Activated T-cell treated with anti-CD3 and anti-CD28 coated beads, Interleukin-2, amount 50 U/mL, for 72 hours (primary cell): ENCODE measurements at regions not wholly inside any gene's neighbourhood (a gene's known extent, or its start where the extent isn't known, plus 50 kb on each side); places are given as distances from the start of the nearest gene placed in this dataset.
A peak's percentile ranks its signal among the peaks of the same experiment; 100 is the strongest.

Experiments
- ATAC-seq, 2 donors: fragments of 150-1000 bp; cut with Tn5 transposase; replicated peaks in 1 of 2; 2 replicates each; pipeline ENCODE4 v1.10.0; 2021; ENCODE audit warnings: moderate library complexity in 2 of 2, mild to moderate bottlenecking in 1 of 2
- DNase-seq, 2 donors: peaks; one replicate each; pipeline ENCODE4 v3.0.0; 2021 to 2022; ENCODE audit warnings: mixed read lengths in 1 of 2
- H3K27ac Mint-ChIP-seq: one replicate; pipeline ENCODE4 v1.8.0; 2022; ENCODE audit warnings: mild to moderate bottlenecking, moderate library complexity, mixed read lengths
- H3K27me3 Mint-ChIP-seq: one replicate; pipeline ENCODE4 v1.8.0; 2022; ENCODE audit warnings: low read depth, mixed read lengths
- H3K36me3 Mint-ChIP-seq, 2 donors: one replicate each; pipeline ENCODE4 v1.8.0; 2022; ENCODE audit warnings: mixed read lengths in 2 of 2, mild to moderate bottlenecking in 1 of 2; ENCODE audit not compliant: insufficient read depth in 2 of 2
- H3K4me1 Mint-ChIP-seq: one replicate; pipeline ENCODE4 v1.8.0; 2022; ENCODE audit warnings: low read depth, mixed read lengths
- H3K4me3 Mint-ChIP-seq, 2 donors: one replicate each; pipeline ENCODE4 v1.8.0; 2022; ENCODE audit warnings: mild to moderate bottlenecking in 2 of 2, mixed read lengths in 2 of 2, moderate library complexity in 2 of 2
- H3K9me3 Mint-ChIP-seq, 2 donors: one replicate each; pipeline ENCODE4 v1.8.0; 2022; ENCODE audit warnings: mixed read lengths in 2 of 2

DNA sequence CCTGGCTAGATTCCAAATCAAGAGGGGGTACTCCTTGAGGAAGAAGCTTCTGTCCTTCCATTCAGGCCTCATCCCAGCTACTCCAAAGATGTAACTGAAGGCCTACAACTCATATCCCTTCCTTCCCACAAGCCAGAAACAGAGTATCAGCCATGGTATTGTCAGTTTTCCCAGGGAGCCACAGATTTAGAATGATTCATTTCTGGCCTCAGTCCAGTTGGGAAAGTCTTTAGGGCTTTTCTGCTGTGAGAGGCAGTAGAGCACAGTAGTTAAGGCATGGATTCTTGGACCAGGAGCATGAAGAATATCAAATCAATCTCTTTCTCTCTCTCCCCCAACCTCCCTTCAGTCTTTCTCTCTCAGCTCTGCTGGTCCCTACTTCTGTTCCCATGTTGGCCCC lies 505.0 kb downstream of the BCOR start:
- DNase-seq (no peak), ATAC-seq (no peak)
- H3K36me3 Mint-ChIP-seq = no peaks in the 10 kb centered on the region
- H3K4me3 Mint-ChIP-seq = no peak overlapping the region
- peaks cover 5% of the 10 kb centered on the region for H3K27me3 Mint-ChIP-seq
- peaks cover 13% of the 10 kb centered on the region for H3K4me1 Mint-ChIP-seq
- H3K27ac Mint-ChIP-seq = no peak overlapping the region
- H3K9me3 Mint-ChIP-seq = peaks cover 0 to 2% of the 10 kb centered on the region in 2 donors

DNA sequence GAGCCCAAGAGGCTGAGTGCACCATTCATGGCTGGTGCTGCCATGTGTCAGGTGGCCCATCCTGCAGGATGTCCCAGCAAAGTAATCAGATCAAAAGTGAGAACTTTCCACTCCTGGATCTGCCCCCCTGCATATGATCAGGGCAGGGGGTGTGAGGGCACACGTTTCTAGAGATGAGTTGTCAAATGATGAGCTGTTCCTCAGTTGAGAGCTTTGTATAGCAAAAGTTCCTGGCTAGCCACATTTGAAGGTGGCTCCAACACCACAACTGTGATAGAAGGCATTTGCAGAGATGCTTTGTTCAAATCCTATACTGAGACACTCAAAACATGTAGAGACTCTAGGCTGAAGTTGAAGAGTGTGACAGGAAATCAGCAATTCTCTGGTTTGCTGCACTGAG lies 501.8 kb downstream of the BCOR start:
- DNase-seq = peak in 1 of 2 donors; percentile 8
- peaks cover 18% of the 10 kb centered on the region for H3K4me1 Mint-ChIP-seq

GRCh38 chrX:39596437-39596836 lies 501.3 kb downstream of the BCOR start:
- Mint-ChIP-seq H3K27ac (no peak overlapping the region), H3K36me3 (no peaks in the 10 kb centered on the region), H3K4me1 (peaks cover 18% of the 10 kb centered on the region), H3K27me3 (peaks cover 15% of the 10 kb centered on the region), H3K9me3 (peaks cover 0 to 2% of the 10 kb centered on the region in 2 donors), H3K4me3 (no peak overlapping the region)
- ATAC-seq (peak in 1 of 2 donors; percentile 25), DNase-seq (no peak)

More for the DNA sequence above, 501.8 kb downstream of the BCOR start:
- Mint-ChIP-seq H3K9me3 (peaks cover 0 to 2% of the 10 kb centered on the region in 2 donors), H3K4me3 (no peak overlapping the region), H3K27ac (no peak overlapping the region), H3K27me3 (peaks cover 15% of the 10 kb centered on the region), H3K36me3 (no peaks in the 10 kb centered on the region)
- peak; percentile 72 to 76 for ATAC-seq

DNA sequence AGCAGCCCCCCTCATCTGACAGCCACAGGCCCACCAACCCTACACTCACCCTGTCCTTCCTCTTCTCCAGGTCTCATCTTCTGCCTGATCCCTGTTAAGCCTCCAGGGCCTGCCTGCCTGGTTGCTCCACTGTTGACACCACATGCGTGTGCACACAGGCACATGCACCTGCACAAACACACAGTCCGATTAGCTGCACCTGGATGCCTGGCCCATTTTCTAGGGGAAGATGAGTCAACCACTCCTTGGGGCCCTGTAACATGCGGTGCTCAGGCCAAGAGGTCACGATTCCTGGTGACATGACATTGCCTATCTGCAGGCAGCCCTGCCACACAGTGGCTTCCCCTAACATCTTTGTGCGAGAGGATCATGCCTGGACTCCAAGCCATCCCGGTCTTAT lies 498.4 kb downstream of the BCOR start:
- no peak for ATAC-seq
- DNase-seq = no peak
- no peaks in the 10 kb centered on the region for H3K36me3 Mint-ChIP-seq
- no peaks in the 10 kb centered on the region for H3K9me3 Mint-ChIP-seq
- H3K27me3 Mint-ChIP-seq = peaks cover 18% of the 10 kb centered on the region
- H3K4me3 Mint-ChIP-seq = no peak overlapping the region
- H3K4me1 Mint-ChIP-seq = peaks cover 18% of the 10 kb centered on the region
- H3K27ac Mint-ChIP-seq = no peak overlapping the region

DNA sequence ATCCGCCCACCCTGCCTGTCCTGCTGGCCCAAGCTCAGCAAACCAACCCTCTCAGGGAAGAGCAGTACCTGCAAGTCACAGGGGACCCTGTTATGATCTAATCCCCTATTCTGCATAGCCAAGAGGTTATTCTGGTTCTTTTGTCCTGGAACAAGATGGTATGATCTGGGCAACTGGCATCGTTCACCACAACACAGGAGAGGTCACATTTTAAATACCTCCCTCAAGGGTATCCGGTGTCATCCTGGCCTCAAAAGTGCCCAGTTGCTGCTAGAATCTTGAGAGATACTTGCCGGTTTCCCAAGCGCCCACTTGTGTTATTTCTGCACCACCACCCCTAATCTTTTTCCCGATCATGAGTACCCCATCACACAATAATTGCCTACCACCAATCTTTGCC lies 497.5 kb downstream of the BCOR start:
- DNase-seq (no peak), ATAC-seq (no peak)
- H3K36me3 Mint-ChIP-seq = no peaks in the 10 kb centered on the region
- no peak overlapping the region for H3K27ac Mint-ChIP-seq
- no peak overlapping the region for H3K4me3 Mint-ChIP-seq
- peaks cover 18% of the 10 kb centered on the region for H3K27me3 Mint-ChIP-seq
- peaks cover 18% of the 10 kb centered on the region for H3K4me1 Mint-ChIP-seq
- H3K9me3 Mint-ChIP-seq = no peaks in the 10 kb centered on the region

DNA sequence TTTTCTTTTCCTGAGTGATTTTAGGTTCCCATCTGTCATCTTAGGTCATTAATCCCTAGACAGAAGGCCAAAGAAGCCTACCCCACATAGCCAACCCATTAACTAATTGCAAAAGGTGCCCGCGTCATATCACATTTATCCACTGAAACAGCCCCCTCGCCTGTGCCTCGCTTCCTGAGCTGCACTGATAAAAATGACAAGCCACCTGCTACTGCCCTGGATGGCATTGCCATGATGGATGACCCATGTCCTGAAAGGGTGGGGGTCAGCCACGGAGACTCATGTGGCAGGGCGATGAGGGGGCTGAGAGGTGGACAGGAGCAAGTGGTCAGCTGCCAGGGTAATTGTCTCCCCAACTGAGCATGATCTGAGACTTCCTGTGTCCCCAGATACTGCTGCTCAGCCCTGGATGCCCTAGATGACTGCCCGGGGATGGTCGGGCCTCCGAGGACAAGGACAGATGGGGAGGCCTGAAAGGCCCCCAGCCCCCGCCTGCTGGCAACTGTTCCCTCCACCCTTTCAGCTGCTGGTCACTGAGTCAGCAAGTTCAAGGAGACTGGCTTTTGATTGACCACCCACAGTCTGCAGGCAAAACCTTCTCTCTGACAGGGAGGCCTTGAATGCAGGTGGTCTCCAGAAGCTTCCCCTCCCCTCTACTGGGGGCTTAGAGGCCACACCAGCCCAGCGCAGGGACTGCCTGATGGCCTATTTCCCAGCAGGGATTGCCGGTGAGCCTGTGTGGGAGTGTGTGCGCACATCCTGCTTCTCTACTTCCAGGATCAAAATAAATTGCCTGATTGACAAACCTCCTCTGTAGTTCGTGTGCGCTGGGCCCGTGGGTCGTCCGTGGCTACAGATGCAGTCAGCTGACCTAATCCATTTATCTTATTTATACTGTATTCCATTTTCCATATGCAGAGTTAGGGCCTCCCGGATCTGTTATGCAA lies 496.3 kb downstream of the BCOR start:
- ATAC-seq (no peak), DNase-seq (no peak)
- H3K9me3 Mint-ChIP-seq = no peaks in the 10 kb centered on the region
- H3K4me3 Mint-ChIP-seq = no peak overlapping the region
- peaks cover 9% of the 10 kb centered on the region for H3K4me1 Mint-ChIP-seq
- H3K27ac Mint-ChIP-seq = no peak overlapping the region
- peaks cover 18% of the 10 kb centered on the region for H3K27me3 Mint-ChIP-seq
- no peaks in the 10 kb centered on the region for H3K36me3 Mint-ChIP-seq

DNA sequence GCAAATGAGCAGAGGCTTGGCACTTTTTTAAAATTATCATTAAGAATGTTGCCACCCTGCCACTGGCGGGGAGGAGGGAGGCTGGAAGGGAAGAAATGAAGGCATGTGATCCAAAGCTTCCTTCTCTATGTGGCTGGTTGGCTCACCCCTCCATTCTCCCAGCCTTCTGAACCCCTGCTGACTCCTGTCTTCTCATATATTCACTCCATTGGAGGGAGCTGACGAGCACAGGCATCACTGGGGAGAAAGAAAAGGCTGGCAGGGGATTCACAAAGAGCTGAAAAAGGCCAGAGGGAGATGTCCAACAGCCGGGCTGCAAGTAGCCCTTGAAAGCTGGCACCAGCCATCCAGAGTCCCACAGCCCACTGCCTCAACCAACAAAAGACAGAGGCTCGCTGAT lies 495.6 kb downstream of the BCOR start:
- H3K4me3 Mint-ChIP-seq = no peak overlapping the region

GRCh38 chrX:39603230-39603629 lies 494.5 kb downstream of the BCOR start:
- H3K27me3 Mint-ChIP-seq = peaks cover 18% of the 10 kb centered on the region
- ATAC-seq = no peak
- H3K36me3 Mint-ChIP-seq = no peaks in the 10 kb centered on the region
- no peak for DNase-seq
- H3K9me3 Mint-ChIP-seq = no peaks in the 10 kb centered on the region
- H3K4me1 Mint-ChIP-seq = peaks cover 5% of the 10 kb centered on the region
- no peak overlapping the region for H3K27ac Mint-ChIP-seq
- no peak overlapping the region for H3K4me3 Mint-ChIP-seq

More for the DNA sequence above, 495.6 kb downstream of the BCOR start:
- Mint-ChIP-seq H3K27me3 (peaks cover 18% of the 10 kb centered on the region), H3K36me3 (no peaks in the 10 kb centered on the region), H3K4me1 (peaks cover 5% of the 10 kb centered on the region), H3K27ac (no peak overlapping the region), H3K9me3 (no peaks in the 10 kb centered on the region)
- DNase-seq (no peak), ATAC-seq (no peak)

- no peak for ATAC-seq
- H3K4me1 Mint-ChIP-seq = peaks cover 5% of the 10 kb centered on the region
Observed at GRCh38 chrX:39605183-39605582, 492.6 kb downstream of the BCOR start.

DNA sequence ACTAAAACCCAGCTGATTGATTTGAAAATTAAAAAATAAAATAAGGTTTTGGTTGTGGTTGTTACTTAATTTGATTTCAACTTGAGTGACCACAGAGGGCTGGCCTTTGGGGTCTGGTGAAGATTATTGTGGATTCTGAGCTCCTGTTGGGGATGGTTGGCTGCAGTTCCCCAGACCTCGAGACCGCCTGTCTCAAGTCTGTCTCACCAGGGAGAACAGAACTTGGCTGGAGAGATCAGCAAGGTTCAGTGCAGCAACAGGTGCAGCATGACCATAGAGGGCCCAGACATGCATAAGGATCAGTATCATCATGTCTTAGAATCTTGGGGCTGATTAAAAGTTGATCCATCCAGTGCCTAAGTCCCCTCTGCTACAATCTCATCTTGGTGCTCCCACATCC lies 491.9 kb downstream of the BCOR start:
- ATAC-seq (no peak), DNase-seq (no peak)
- Mint-ChIP-seq H3K9me3 (no peaks in the 10 kb centered on the region), H3K27ac (no peak overlapping the region), H3K4me1 (no peaks in the 10 kb centered on the region), H3K27me3 (peaks cover 16% of the 10 kb centered on the region), H3K36me3 (no peaks in the 10 kb centered on the region), H3K4me3 (no peak overlapping the region)

More at GRCh38 chrX:39605183-39605582, 492.6 kb downstream of the BCOR start:
- Mint-ChIP-seq H3K4me3 (no peak overlapping the region), H3K27me3 (peaks cover 9% of the 10 kb centered on the region), H3K36me3 (no peaks in the 10 kb centered on the region), H3K27ac (no peak overlapping the region), H3K9me3 (no peaks in the 10 kb centered on the region)
- DNase-seq = no peak

DNA sequence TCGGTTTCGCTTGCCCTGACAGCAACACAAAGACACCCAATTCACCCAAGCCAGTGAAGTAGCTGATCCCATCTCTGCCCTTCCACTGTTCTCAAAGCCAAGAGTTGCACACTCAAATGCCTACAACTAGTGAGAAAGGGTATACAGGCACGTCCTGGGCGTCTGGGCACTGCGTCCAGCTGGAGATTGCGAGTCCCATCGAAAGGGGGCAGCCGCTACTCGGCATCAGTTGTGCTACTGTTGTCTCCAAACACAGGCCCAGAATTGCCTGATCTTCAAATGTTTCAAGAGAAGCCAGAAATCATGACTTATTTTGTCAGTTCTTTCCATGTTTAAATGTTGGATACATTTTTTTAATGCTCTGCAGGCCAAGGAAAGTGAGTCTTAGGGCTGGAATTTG lies 487.8 kb downstream of the BCOR start:
- no peak overlapping the region for H3K4me3 Mint-ChIP-seq
- H3K27me3 Mint-ChIP-seq = peaks cover 36% of the 10 kb centered on the region
- no peak for ATAC-seq
- H3K9me3 Mint-ChIP-seq = no peaks in the 10 kb centered on the region
- no peak overlapping the region for H3K27ac Mint-ChIP-seq
- no peak for DNase-seq
- peaks cover 22% of the 10 kb centered on the region for H3K4me1 Mint-ChIP-seq
- H3K36me3 Mint-ChIP-seq = no peaks in the 10 kb centered on the region

GRCh38 chrX:39611468-39611867 lies 486.3 kb downstream of the BCOR start:
- Mint-ChIP-seq H3K4me3 (no peak overlapping the region), H3K27ac (no peak overlapping the region), H3K36me3 (no peaks in the 10 kb centered on the region), H3K27me3 (peaks cover 36% of the 10 kb centered on the region), H3K4me1 (peaks cover 34% of the 10 kb centered on the region), H3K9me3 (no peaks in the 10 kb centered on the region)
- ATAC-seq (no peak), DNase-seq (no peak)

- Mint-ChIP-seq H3K27ac (peak overlapping the region; percentile 90), H3K4me1 (peaks cover 38% of the 10 kb centered on the region), H3K27me3 (peaks cover 36% of the 10 kb centered on the region), H3K9me3 (peaks cover 0 to 2% of the 10 kb centered on the region in 2 donors), H3K4me3 (peak overlapping the region; percentile 93), H3K36me3 (peaks cover 2 to 8% of the 10 kb centered on the region in 2 donors)
- DNase-seq (peak in 1 of 2 donors; percentile 24), ATAC-seq (peak; percentile 16 to 23)
Observed at GRCh38 chrX:39613482-39613995, 484.2 kb downstream of the BCOR start.
